ELR (cell line): ENCODE measurements at regions not wholly inside any gene's neighbourhood (a gene's known extent, or its start where the extent isn't known, plus 50 kb on each side); places are given as distances from the start of the nearest gene placed in this dataset.
"Not testable (repeated sequence)": the region's sequence is repeated elsewhere in the genome, so short reads cannot be mapped to it uniquely, and the experiment has no call there.

ENCODE experiments used
- DNase-seq: peaks from one replicate; pipeline ENCODE4 v3.0.0-alpha.2; 2015; ENCODE audit warnings: low read depth

- DNase-seq = no peak
Measured at GRCh38 chr6:137545073-137545472, 50.9 kb upstream of the OLIG3 start.

GRCh38 chr6:137547186-137547585 lies 53.0 kb upstream of the OLIG3 start:
- DNase-seq = no peak

- no peak for DNase-seq
Measured at GRCh38 chr6:137547601-137548000, 53.4 kb upstream of the OLIG3 start.

GRCh38 chr6:137549106-137549505 lies 54.9 kb upstream of the OLIG3 start:
- no peak for DNase-seq

- no peak for DNase-seq
Measured at GRCh38 chr6:137550535-137550934, 56.3 kb upstream of the OLIG3 start.

GRCh38 chr6:137552146-137552545 lies 58.0 kb upstream of the OLIG3 start:
- no peak for DNase-seq

GRCh38 chr6:137552809-137553208 lies 58.6 kb upstream of the OLIG3 start:
- DNase-seq = no peak

- not testable (repeated sequence) for DNase-seq
Measured at GRCh38 chr6:137559521-137560183, 65.5 kb upstream of the OLIG3 start.

- DNase-seq = no peak
Measured at GRCh38 chr6:137560184-137560563, 66.0 kb upstream of the OLIG3 start.

- no peak for DNase-seq
Measured at GRCh38 chr6:137568067-137568466, 73.9 kb upstream of the OLIG3 start.

GRCh38 chr6:137570393-137570792 lies 76.2 kb upstream of the OLIG3 start:
- DNase-seq = no peak

GRCh38 chr6:137571854-137572253 lies 77.7 kb upstream of the OLIG3 start:
- peak; percentile 46 for DNase-seq

GRCh38 chr6:137573739-137574138 lies 79.5 kb upstream of the OLIG3 start:
- DNase-seq = no peak

GRCh38 chr6:137579612-137580011 lies 85.4 kb upstream of the OLIG3 start:
- no peak for DNase-seq

- DNase-seq = no peak
Measured at GRCh38 chr6:137581019-137581707, 87.0 kb upstream of the OLIG3 start.

- DNase-seq = not testable (repeated sequence)
Measured at GRCh38 chr6:137583519-137583918, 89.3 kb upstream of the OLIG3 start.

GRCh38 chr6:137588472-137588871 lies 94.3 kb upstream of the OLIG3 start:
- peak; percentile 5 for DNase-seq

- peak; percentile 69 for DNase-seq
Measured at GRCh38 chr6:137589067-137589848, 95.1 kb upstream of the OLIG3 start.

GRCh38 chr6:137590684-137591083 lies 96.5 kb upstream of the OLIG3 start:
- no peak for DNase-seq

- no peak for DNase-seq
Measured at GRCh38 chr6:137601471-137601870, 107.3 kb upstream of the OLIG3 start.

- no peak for DNase-seq
Measured at GRCh38 chr6:137602313-137603197, 108.4 kb upstream of the OLIG3 start.

GRCh38 chr6:137610702-137611101 lies 116.5 kb upstream of the OLIG3 start:
- no peak for DNase-seq
